Occipital lobe (tissue), 1 donor: ENCODE measurements at regions not wholly inside any gene's neighbourhood (a gene's known extent, or its start where the extent isn't known, plus 50 kb on each side); places are given as distances from the start of the nearest gene placed in this dataset.
"Not testable (repeated sequence)": the region's sequence is repeated elsewhere in the genome, so short reads cannot be mapped to it uniquely, and the experiment has no call there.

Experiments
- DNase-seq: peaks from one replicate; lab custom pipeline; 2025; lab: John Stamatoyannopoulos, UW

- DNase-seq: no peak
Observed at GRCh38 chr12:68478516-68479260, 132.0 kb upstream of the RAP1B start.

DNA sequence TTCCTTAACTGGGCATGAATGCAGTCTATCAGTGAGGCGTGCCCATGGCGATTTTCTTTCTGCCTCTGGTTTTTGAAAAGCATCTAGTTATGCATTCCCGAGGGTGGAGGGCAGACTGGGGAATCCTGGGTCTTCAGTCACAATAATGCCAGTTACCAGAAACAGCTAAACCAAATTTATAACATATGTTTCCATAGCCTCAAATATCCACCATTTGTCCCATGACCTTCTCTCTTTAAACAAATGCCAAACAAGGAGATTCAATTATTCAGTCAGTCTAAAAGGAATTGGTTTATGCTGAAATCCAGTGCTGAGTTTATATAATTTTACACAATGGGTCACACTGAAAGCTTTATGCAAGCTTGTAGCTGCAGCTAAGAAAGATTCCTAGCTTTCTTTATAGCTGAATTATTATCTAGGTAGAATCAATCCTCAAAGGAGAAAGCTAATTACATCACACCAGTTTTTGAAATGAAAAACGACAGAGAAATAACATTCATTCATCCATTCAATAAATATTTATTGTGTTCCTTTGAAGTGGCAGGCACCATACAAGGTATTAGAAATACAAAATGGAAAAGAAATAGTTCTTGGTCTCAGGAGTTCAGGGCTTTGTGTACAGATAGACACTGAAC, 131.3 kb upstream of the RAP1B start:
- DNase-seq: no peak

- no peak for DNase-seq
Observed at GRCh38 chr12:68479896-68480291, 130.8 kb upstream of the RAP1B start.

GRCh38 chr12:68480526-68480925, 130.2 kb upstream of the RAP1B start:
- no peak for DNase-seq

DNA sequence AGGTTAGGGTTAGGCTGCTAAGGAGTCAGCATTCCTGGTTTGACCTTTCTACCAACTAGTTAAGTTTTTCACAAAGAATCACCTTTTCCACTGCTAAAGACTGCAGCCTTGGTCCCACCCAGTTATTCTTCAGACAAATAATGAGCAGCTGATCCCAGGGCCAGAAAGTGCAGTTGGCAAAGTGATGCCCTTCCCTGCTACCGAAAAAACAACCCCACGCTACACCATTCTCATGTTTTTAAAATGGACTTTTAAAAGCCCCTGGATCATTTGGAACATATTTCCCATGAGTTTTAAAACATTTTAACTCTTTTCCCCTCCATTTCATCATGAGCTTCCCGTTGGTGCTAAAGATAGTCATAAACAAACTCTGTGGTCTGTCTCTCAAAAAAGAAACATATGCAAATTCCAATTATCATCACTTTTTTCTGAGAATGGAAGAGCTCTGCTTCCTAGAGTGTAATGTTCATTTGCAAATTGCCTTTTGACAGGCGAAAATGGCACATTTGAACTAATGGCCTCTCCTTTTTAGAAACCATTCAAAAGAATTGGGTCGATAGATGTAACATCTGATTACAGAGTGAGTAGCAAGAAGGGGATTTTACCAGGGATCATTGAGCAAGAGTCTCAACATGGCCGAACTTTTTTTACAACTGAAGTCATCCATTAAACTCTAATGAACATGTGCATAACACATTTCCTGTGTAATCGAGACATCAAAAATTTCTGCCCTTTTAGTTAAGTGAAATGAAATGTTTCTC, 129.3 kb upstream of the RAP1B start:
- no peak for DNase-seq

GRCh38 chr12:68482014-68482413, 128.7 kb upstream of the RAP1B start:
- DNase-seq: no peak

DNA sequence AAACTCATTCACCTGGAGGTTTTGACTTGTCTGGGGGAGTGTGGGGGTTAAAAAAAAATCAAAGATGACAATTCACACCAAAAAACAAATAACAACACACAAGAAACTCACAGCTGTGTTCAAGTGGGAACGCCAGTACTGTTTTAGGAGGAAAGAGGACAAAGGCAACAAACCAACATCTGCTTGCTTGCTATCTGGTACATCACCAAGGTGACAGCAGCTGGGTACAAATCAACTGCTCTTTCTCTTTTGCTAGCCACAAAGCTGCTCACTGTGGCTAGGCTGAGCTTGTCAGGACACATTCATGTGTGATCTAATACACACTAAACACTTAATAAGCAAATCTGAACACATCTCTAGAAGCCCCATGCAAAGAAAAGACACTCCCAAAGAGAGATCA, 128.0 kb upstream of the RAP1B start:
- no peak for DNase-seq

- no peak for DNase-seq
Observed at GRCh38 chr12:68483592-68484383, 126.9 kb upstream of the RAP1B start.

DNA sequence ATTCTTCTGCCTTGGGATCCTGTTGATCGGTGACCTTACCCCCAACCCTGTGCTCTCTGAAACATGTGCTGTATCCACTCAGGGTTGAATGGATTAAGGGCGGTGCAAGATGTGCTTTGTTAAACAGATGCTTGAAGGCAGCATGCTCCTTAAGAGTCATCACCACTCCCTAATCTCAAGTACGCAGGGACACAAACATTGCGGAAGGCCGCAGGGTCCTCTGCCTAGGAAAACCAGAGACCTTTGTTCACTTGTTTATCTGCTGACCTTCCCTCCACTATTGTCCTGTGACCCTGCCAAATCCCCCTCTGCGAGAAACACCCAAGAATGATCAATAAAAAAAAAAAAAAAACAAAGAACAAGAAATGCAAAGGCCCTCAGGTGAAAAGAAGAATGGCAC, 126.1 kb upstream of the RAP1B start:
- not testable (repeated sequence) for DNase-seq

DNA sequence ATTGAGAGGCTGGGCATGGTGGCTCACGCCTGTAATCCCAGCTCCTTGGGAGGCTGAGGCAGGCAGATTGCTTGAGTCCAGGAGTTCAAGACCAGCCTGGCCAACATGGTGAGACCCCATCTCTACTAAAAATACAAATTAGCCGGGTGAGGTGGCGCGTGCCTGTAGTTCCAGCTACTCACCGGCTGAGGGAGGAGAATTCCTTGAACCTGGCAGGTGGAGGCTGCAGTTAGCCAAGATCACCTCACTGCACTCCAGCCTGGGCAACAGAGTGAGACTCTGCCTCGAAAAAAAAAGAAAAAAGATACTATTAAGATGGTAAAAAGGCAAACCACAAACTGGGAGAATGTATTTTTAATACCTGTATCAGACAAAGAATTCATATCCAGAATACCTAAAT, 124.2 kb upstream of the RAP1B start:
- DNase-seq: not testable (repeated sequence)

- DNase-seq: no peak
Observed at GRCh38 chr12:68487721-68488309, 122.9 kb upstream of the RAP1B start.

DNA sequence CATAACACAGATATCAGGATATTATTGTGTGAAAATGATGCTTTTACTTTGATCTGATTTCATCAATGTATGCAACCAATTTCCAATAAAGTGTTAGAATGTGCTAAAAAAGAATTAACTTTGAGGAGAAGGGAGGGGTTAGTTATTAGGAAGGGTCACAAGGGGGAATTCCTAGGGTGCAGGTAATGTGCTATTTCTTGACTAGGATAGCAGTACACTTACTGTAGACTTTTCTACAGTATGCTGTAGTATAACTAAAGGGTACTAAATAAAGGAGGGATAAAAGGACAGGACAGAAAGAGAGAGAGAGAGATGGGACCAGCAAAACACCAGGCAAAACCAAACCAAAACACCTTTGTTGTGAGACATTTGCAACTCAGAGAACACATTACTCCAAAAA, 121.4 kb upstream of the RAP1B start:
- no peak for DNase-seq

- no peak for DNase-seq
Observed at GRCh38 chr12:68490476-68490875, 120.2 kb upstream of the RAP1B start.

- no peak for DNase-seq
Observed at GRCh38 chr12:68491204-68491960, 119.3 kb upstream of the RAP1B start.

DNA sequence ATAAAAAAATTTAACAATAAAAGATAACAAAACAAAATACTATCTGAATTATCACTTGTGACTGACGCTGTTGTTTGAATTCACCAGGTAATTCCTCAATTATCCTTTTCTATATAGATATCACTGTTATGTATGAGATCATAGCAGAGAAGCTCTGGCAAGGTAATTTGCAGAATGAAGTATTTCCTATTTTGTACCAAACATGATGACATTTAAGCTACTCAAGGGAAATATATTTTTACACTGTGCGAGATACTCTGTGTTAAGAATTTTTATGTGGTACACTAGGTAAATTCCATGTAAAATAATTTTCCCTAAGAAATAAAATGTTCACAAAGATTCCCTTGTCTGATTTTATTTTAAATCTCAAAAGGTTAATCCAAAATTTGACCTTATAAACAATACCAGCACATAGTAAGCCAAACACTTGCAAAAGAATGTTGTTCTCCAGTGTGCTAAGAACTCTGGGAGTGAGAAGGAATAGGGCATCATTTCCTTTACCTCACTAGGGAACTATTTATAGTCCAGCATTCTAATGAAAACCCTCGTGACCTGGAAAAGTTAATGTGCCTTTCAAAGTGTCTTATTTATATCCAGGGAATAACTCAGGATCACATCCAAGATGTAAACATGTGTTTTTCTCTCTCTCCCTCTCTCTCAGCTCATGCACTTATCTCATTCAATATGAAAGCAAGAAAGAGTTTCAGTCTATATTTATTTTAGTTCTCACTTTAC, 115.2 kb upstream of the RAP1B start:
- DNase-seq: no peak

DNA sequence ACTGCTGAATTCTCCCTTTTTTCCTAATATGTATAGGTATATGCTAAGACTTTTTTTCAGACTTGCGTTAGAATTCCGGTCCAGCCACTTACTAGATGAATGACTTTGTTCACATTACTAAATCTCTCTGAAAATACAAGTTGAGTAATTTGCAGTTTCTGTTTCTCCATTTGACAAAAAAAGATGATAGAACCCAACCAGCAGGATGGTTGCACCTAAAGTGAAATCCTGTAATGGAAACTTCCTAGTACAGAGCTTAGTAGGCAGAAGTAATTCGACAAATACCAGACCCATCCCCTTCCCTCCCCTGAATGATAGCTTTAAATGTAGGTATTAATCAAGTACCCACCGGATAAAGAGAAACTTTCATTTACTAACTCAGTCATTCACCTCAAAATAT, 113.6 kb upstream of the RAP1B start:
- no peak for DNase-seq

DNA sequence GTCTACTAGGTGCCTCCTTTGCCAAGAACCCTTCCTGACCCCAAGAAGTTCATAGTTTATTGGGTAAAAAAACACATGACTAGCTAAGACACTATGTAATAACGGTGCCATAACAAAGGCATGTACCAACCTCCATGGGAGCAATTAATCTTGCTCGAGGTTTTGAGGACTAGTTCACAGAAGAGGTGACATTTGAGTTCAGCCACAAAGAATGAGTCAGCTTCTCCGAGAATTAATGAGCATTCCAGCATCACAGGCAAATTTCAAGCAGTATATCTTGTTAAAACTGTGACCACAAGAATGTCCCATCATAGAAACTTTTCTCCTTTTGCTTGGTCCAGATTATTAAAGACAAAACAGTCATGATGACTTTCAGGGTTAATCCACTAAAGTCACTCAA, 113.0 kb upstream of the RAP1B start:
- no peak for DNase-seq

GRCh38 chr12:68498736-68499135, 112.0 kb upstream of the RAP1B start:
- no peak for DNase-seq

GRCh38 chr12:68499616-68500015, 111.1 kb upstream of the RAP1B start:
- DNase-seq: no peak

DNA sequence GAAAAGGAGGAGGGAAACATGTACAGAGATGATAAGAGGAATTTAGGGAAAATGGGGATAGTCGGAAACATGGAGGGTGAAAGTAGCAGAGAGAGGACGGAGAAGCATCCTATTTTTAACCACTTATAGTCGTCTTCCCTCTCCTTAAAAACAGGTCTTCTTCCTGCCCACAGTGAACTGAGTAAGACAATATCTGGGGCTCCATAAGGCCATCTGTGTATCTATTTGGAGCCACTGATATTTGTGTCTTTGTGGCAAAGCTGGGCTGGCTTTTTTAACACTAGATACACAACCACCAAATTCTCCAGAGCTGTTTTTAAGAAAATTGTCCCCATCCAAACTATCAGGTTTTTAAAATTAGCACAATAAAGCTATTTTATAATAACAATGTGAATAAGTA, 109.5 kb upstream of the RAP1B start:
- DNase-seq: no peak
